ENCODE measurements at regions not wholly inside any gene's neighbourhood (a gene's known extent, or its start where the extent isn't known, plus 50 kb on each side); places are given as distances from the start of the nearest gene placed in this dataset.

GRCh38 chr6:27765028-27765590 is 147.1 kb downstream of the OR2B2 start:
- ChIA-PET CTCF (no interaction called here), POLR2A (ENCODE audit: unreplicated experiment) (no interaction called here)
- Histone ChIP-seq H4K20me1 (ENCODE audit: insufficient read depth, low read length) (no peaks in the 10 kb centered on the region), H2AK9ac (replicated peaks; ENCODE audit: low read depth, low read length, poor library complexity) (no peak overlapping the region), H3K56ac (ENCODE audit: extremely low read depth, insufficient read depth, low read length) (no peak overlapping the region), H2AFZ (replicated peaks; ENCODE audit: low read length, poor library complexity) (no peak overlapping the region), H3K79me1 (ENCODE audit: low read depth in 1 of 2, low read length in 2 of 2) (no peaks in the 10 kb centered on the region), H4K91ac (ENCODE audit: insufficient read depth, low read depth, low read length) (no peak overlapping the region), H3K4ac (ENCODE audit: low read depth, low read length) (no peak overlapping the region), H2BK15ac (ENCODE audit: low read depth, low read length) (no peak overlapping the region), H3K4me2 (ENCODE audit: low read depth, low read length) (no peak overlapping the region), H4K8ac (ENCODE audit: low read depth in 2 of 2, low read length in 2 of 2) (no peak overlapping the region), H3K9me1 (ENCODE audit: insufficient read depth, low read length) (no peaks in the 10 kb centered on the region), H2BK20ac (ENCODE audit: low read depth, low read length) (no peak overlapping the region), H2BK5ac (ENCODE audit: low read depth, low read length, poor library complexity, severe bottlenecking) (no peak overlapping the region), H2AK5ac (ENCODE audit: low read depth, low read length) (no peak overlapping the region), H3K4me1 (ENCODE audit: control insufficient read depth, insufficient read depth, low read length) (no peaks in the 10 kb centered on the region), H3K36me3 (ENCODE audit: control insufficient read depth, insufficient read depth, low read length) (no peaks in the 10 kb centered on the region), H3K23ac (ENCODE audit: low read depth, low read length) (no peak overlapping the region), H2BK120ac (ENCODE audit: low read depth, low read length) (no peak overlapping the region), H3K9me3 (ENCODE audit: control insufficient read depth, insufficient read depth, low read length) (no peaks in the 10 kb centered on the region), H3K9ac (ENCODE audit: low read depth, low read length) (no peak overlapping the region), H4K5ac (ENCODE audit: low read depth, low read length) (no peak overlapping the region), H3K27ac (ENCODE audit: insufficient read depth, low read length) (no peak overlapping the region), H3K14ac (replicated peaks; ENCODE audit: low read depth, low read length) (no peak overlapping the region), H3K18ac (ENCODE audit: low read depth, low read length) (no peak overlapping the region), H3K4me3 (ENCODE audit: insufficient read depth, low read depth, low read length) (no peak overlapping the region), H3K27me3 (ENCODE audit: control insufficient read depth, insufficient read depth, low read length) (peaks cover 2% of the 10 kb centered on the region)
- intact Hi-C loops (cut with micrococcal nuclease): no loop called here
- DNase-seq: no peak
- dilution Hi-C loops (cut with HindIII; ENCODE audit: low sequenced_read_pairs, unreplicated experiment): no loop called here
- TF ChIP-seq FOS (IDR thresholded peaks at IDR 0.05; ENCODE audit: low read depth, low read length) (no peak), BHLHE40 (IDR thresholded peaks at IDR 0.05; ENCODE audit: low read depth, low read length) (no peak), MAFK (IDR thresholded peaks at IDR 0.05; ENCODE audit: low read depth, low read length) (no peak), POLR2A (IDR thresholded peaks at IDR 0.05; ENCODE audit: low read depth, low read length) (no peak), MXI1 (IDR thresholded peaks at IDR 0.05; ENCODE audit: borderline replicate concordance, low read depth, low read length) (no peak), CEBPB (IDR thresholded peaks at IDR 0.05; ENCODE audit: low read depth, low read length) (no peak), RCOR1 (IDR thresholded peaks at IDR 0.05; ENCODE audit: insufficient replicate concordance, low read length) (no peak), USF2 (IDR thresholded peaks at IDR 0.05; ENCODE audit: low read depth, low read length) (no peak), SMC3 (IDR thresholded peaks at IDR 0.05; ENCODE audit: low read depth, low read length) (no peak), RFX5 (IDR thresholded peaks at IDR 0.05; ENCODE audit: low read depth, low read length) (no peak), RAD21 (IDR thresholded peaks at IDR 0.05; ENCODE audit: low read length) (no peak)
- TF ChIP-seq, protein P1, sequence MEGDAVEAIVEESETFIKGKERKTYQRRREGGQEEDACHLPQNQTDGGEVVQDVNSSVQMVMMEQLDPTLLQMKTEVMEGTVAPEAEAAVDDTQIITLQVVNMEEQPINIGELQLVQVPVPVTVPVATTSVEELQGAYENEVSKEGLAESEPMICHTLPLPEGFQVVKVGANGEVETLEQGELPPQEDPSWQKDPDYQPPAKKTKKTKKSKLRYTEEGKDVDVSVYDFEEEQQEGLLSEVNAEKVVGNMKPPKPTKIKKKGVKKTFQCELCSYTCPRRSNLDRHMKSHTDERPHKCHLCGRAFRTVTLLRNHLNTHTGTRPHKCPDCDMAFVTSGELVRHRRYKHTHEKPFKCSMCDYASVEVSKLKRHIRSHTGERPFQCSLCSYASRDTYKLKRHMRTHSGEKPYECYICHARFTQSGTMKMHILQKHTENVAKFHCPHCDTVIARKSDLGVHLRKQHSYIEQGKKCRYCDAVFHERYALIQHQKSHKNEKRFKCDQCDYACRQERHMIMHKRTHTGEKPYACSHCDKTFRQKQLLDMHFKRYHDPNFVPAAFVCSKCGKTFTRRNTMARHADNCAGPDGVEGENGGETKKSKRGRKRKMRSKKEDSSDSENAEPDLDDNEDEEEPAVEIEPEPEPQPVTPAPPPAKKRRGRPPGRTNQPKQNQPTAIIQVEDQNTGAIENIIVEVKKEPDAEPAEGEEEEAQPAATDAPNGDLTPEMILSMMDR (conservative IDR thresholded peaks at IDR 0.05; ENCODE audit: low read depth, low read length): no peak
- TF ChIP-seq, protein P2, sequence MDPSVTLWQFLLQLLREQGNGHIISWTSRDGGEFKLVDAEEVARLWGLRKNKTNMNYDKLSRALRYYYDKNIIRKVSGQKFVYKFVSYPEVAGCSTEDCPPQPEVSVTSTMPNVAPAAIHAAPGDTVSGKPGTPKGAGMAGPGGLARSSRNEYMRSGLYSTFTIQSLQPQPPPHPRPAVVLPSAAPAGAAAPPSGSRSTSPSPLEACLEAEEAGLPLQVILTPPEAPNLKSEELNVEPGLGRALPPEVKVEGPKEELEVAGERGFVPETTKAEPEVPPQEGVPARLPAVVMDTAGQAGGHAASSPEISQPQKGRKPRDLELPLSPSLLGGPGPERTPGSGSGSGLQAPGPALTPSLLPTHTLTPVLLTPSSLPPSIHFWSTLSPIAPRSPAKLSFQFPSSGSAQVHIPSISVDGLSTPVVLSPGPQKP (IDR thresholded peaks at IDR 0.05; ENCODE audit: borderline replicate concordance, low read depth, low read length): no peak
- in situ Hi-C loops (cut with MboI; ENCODE audit: low sequenced_read_pairs): no loop called here
- ATAC-seq (ENCODE audit: low read depth): no peak
- BruUV-seq (replicated peaks): no TSS peak

Data from IMR-90 (cell line).